OCI-LY1 (cell line): ENCODE measurements at regions not wholly inside any gene's neighbourhood (a gene's known extent, or its start where the extent isn't known, plus 50 kb on each side); places are given as distances from the start of the nearest gene placed in this dataset.

Experiments used
- H2AFZ ChIP-seq: fragments of 200-600 bp; sonication (generic), shearing (Covaris generic); 2 replicates; pipeline ENCODE4 v1.6.0; 2014; ENCODE audit warnings: antibody characterized with exemption, mild to moderate bottlenecking, low read length
- H3F3A ChIP-seq: fragments of 200-600 bp; sonication (generic), shearing (Covaris generic); 2 replicates; pipeline ENCODE4 v1.6.0; 2014; ENCODE audit warnings: mild to moderate bottlenecking, antibody characterized with exemption, low read length, moderate library complexity; ENCODE audit not compliant: insufficient read depth
- H3K27ac ChIP-seq: fragments of 200-600 bp; sonication (generic); 2 replicates; pipeline ENCODE4 v1.5.1; 2014; ENCODE audit warnings: low read length, mixed run types, mild to moderate bottlenecking, low read depth; ENCODE audit not compliant: poor library complexity, severe bottlenecking
- H3K27me3 ChIP-seq: fragments of 200-600 bp; sonication (generic); 2 replicates; pipeline ENCODE4 v1.6.0; 2014; ENCODE audit warnings: antibody characterized with exemption, mild to moderate bottlenecking, low read length, moderate library complexity; ENCODE audit not compliant: insufficient read depth
- H3K36me3 ChIP-seq: fragments of 200-600 bp; sonication (generic); 2 replicates; pipeline ENCODE4 v1.6.1; 2014; ENCODE audit warnings: mild to moderate bottlenecking, antibody characterized with exemption, low read length, moderate library complexity, mixed read lengths; ENCODE audit not compliant: insufficient read depth
- H3K4me1 ChIP-seq: fragments of 200-600 bp; sonication (generic); 2 replicates; pipeline ENCODE4 v1.5.1; 2014; ENCODE audit warnings: mild to moderate bottlenecking, low read length, moderate library complexity; ENCODE audit not compliant: insufficient read depth, severe bottlenecking
- H3K4me2 ChIP-seq: fragments of 200-600 bp; sonication (generic), shearing (Covaris generic); 2 replicates; pipeline ENCODE4 v1.6.1; 2014; ENCODE audit warnings: low read length
- H3K4me3 ChIP-seq: fragments of 200-600 bp; sonication (generic); 2 replicates; pipeline ENCODE4 v1.5.1; 2014; ENCODE audit warnings: low read length, low read depth, mild to moderate bottlenecking, mixed read lengths; ENCODE audit not compliant: poor library complexity, severe bottlenecking
- H3K79me2 ChIP-seq: fragments of 200-600 bp; shearing (Covaris generic); 2 replicates; pipeline ENCODE4 v1.6.1; 2016; ENCODE audit warnings: mixed run types, low read length, mixed read lengths; ENCODE audit not compliant: insufficient read depth
- H3K9ac ChIP-seq: fragments of 200-600 bp; sonication (generic), shearing (Covaris generic); 2 replicates; pipeline ENCODE4 v1.6.1; 2014; ENCODE audit warnings: mild to moderate bottlenecking, low read length, mixed read lengths
- H3K9me2 ChIP-seq: fragments of 200-600 bp; sonication (generic), shearing (Covaris generic); 2 replicates; pipeline ENCODE4 v1.6.1; 2014; ENCODE audit warnings: low read depth, mild to moderate bottlenecking, low read length, mixed read lengths
- H3K9me3 ChIP-seq: fragments of 200-600 bp; shearing (Covaris generic); 2 replicates; pipeline ENCODE4 v1.6.1; 2014; ENCODE audit warnings: low read length, mixed read lengths
- H4K20me1 ChIP-seq: fragments of 200-600 bp; sonication (generic), shearing (Covaris generic); 2 replicates; pipeline ENCODE4 v1.6.0; 2016; ENCODE audit warnings: mild to moderate bottlenecking, low read length; ENCODE audit not compliant: insufficient read depth
- EZH2 ChIP-seq: fragments of 200-600 bp; sonication (generic), shearing (Covaris generic); IDR thresholded peaks from 2 replicates; pipeline ENCODE4 v1.8.0; 2017; ENCODE audit warnings: borderline replicate concordance, mixed run types, mild to moderate bottlenecking, antibody characterized with exemption, low read length, moderate library complexity, mixed read lengths
- TF ChIP-seq, protein P1 (sequence below): fragments of 200-600 bp; sonication (generic), shearing (Covaris generic); IDR thresholded peaks from 2 replicates; pipeline ENCODE4 v1.5.1; 2017; ENCODE audit warnings: mild to moderate bottlenecking, antibody characterized with exemption, low read length, moderate library complexity, mixed read lengths

DNA sequence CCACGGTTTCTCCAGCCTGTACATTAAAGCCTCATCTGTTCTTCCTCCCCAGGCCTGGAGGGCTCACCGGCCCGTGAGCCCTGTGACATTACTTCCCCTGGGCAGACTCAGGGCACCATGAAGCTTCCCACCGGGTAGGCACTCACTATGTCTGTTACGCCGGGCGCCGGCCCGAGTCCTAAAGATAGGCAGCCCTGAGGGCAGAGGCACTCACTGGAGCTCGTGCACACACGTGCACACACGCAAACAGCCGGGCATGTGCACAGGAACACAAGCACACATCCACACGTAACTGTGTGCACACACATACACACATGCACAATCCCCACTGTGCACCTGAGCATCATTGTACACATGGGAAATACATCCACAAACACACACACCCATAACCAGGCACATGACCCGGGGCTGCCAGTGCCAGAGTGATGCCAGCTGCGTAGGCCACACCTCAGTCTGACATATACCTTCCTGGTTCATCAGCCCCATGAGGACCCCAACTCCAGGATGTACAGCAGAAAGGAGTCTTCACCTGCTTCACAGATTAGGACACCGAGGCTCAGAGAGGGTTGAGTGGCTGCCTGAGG, 83.7 kb downstream of the YTHDF1 start:
- no peaks in the 10 kb centered on the region for H3K9me2 ChIP-seq
- no peak overlapping the region for H2AFZ ChIP-seq
- H4K20me1 ChIP-seq: no peaks in the 10 kb centered on the region
- H3K9ac ChIP-seq: no peak overlapping the region
- H3K4me2 ChIP-seq: no peak overlapping the region
- no peaks in the 10 kb centered on the region for H3K36me3 ChIP-seq
- no peak overlapping the region for H3K4me3 ChIP-seq
- H3F3A ChIP-seq: no peaks in the 10 kb centered on the region
- H3K9me3 ChIP-seq: no peaks in the 10 kb centered on the region
- H3K4me1 ChIP-seq: no peaks in the 10 kb centered on the region
- no peak for TF ChIP-seq EZH2
- TF ChIP-seq, protein P1, sequence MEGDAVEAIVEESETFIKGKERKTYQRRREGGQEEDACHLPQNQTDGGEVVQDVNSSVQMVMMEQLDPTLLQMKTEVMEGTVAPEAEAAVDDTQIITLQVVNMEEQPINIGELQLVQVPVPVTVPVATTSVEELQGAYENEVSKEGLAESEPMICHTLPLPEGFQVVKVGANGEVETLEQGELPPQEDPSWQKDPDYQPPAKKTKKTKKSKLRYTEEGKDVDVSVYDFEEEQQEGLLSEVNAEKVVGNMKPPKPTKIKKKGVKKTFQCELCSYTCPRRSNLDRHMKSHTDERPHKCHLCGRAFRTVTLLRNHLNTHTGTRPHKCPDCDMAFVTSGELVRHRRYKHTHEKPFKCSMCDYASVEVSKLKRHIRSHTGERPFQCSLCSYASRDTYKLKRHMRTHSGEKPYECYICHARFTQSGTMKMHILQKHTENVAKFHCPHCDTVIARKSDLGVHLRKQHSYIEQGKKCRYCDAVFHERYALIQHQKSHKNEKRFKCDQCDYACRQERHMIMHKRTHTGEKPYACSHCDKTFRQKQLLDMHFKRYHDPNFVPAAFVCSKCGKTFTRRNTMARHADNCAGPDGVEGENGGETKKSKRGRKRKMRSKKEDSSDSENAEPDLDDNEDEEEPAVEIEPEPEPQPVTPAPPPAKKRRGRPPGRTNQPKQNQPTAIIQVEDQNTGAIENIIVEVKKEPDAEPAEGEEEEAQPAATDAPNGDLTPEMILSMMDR: no peak
- H3K27me3 ChIP-seq: peaks cover 3% of the 10 kb centered on the region; the same call in 1 of the 2 replicates
- H3K27ac ChIP-seq: no peak overlapping the region
- H3K79me2 ChIP-seq: no peaks in the 10 kb centered on the region

DNA sequence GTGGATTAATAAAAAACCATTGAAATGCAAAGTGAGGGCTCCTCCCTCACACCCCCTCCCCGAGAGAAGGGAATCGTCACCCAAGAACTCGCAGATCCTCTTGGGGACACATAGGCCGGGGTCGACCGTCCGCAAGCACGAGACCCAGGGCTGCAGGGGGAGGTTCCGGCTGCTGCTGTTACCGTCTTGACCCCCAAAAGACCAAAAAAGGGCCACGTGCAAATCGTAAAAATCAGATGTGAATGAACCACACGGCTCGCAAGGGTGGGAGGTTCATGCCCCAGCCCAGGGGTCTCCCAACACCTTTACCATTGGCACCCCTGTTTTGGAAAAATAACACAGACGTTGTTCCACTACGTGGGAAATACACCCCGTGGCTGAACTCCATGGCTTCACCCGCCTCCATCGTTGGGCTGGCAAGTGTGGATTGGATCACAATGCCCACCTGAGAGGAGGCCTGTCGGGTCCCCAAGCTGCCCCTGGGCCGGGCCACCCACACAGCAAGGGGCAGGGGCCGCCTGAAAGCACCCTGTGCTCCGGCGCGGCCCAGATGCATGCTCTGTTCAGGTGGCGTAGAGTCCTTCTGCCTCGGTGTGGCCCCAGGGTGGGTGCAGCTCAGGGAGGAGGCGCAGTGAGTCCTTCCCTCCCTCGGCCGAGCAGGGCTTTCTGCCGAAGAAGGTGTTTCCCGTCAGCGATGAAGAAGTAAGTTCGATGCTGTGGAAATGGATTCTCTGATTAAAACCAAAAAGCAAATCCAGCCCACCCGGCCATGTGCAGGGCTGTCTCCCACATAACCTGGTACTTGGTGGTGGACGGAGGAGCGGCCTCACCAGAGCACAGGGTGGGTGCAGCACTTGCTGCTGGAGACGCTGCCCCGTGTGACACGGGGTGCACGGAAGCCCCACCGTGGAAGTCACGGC, 85.0 kb downstream of the YTHDF1 start:
- H3K9ac ChIP-seq: no peak overlapping the region
- no peak overlapping the region for H2AFZ ChIP-seq
- H3K9me3 ChIP-seq: no peaks in the 10 kb centered on the region
- no peaks in the 10 kb centered on the region for H3K9me2 ChIP-seq
- TF ChIP-seq EZH2: no peak
- TF ChIP-seq, protein P1: no peak
- peaks cover 3% of the 10 kb centered on the region; the same call in 1 of the 2 replicates for H3K27me3 ChIP-seq
- H3F3A ChIP-seq: no peaks in the 10 kb centered on the region
- no peak overlapping the region for H3K27ac ChIP-seq
- H3K4me1 ChIP-seq: no peaks in the 10 kb centered on the region
- H3K4me3 ChIP-seq: no peak overlapping the region
- no peaks in the 10 kb centered on the region for H3K36me3 ChIP-seq
- H3K79me2 ChIP-seq: no peaks in the 10 kb centered on the region
- H4K20me1 ChIP-seq: no peaks in the 10 kb centered on the region
- H3K4me2 ChIP-seq: no peak overlapping the region

DNA sequence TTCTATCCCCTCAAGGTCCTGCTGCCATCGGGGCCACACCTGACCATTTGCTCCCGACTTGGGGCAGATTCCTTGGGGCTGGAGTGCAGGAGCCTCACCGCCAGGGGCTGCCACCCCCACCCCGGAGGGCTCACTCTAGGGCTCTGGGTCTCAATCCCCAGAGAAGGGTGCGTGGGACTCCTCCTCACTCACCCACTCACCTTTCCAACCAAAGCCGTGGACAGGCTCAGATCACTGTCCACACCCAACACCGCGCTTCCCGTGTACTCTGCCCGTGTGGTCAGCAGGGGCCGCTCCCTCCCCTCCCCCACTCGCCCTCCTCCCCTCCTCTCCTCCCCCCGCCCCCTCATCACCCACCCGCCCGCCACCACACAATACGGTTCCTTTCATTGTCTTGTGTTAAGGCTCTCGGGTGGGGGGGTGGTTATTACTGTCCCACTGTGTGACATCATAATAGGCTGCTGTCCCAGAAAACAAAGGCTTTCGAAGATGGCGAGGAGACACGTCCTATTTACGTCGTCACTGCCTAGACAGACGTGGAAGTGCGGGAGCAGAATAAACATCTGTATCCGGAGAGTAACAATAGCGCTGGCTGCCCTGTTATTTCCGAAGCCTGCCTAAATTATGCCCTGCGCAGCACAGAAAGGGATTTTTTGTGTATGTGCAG, 85.8 kb downstream of the YTHDF1 start:
- Histone ChIP-seq H3K4me2 (no peak overlapping the region), H3K9ac (no peak overlapping the region), H4K20me1 (no peaks in the 10 kb centered on the region), H3K9me2 (no peaks in the 10 kb centered on the region), H3K27me3 (peaks cover 3% of the 10 kb centered on the region; the same call in 1 of the 2 replicates), H3K36me3 (no peaks in the 10 kb centered on the region), H3K4me3 (no peak overlapping the region), H2AFZ (no peak overlapping the region), H3K9me3 (no peaks in the 10 kb centered on the region), H3K4me1 (no peaks in the 10 kb centered on the region), H3K79me2 (no peaks in the 10 kb centered on the region), H3K27ac (no peak overlapping the region), H3F3A (no peaks in the 10 kb centered on the region)
- TF ChIP-seq EZH2: no peak
- TF ChIP-seq, protein P1: no peak
